Ishikawa (cell line): ENCODE measurements at regions not wholly inside any gene's neighbourhood (a gene's known extent, or its start where the extent isn't known, plus 50 kb on each side); places are given as distances from the start of the nearest gene placed in this dataset.

Source experiments
- CEBPB ChIP-seq: IDR thresholded peaks from 2 replicates; pipeline ENCODE4 v1.6.1; 2012
- CREB1 ChIP-seq: IDR thresholded peaks from 2 replicates; pipeline ENCODE4 v1.6.1; 2012; ENCODE audit warnings: low read depth
- EGR1 ChIP-seq: IDR thresholded peaks from 2 replicates; pipeline ENCODE4 v1.6.1; 2012
- EP300 ChIP-seq: IDR thresholded peaks from 2 replicates; pipeline ENCODE4 v1.6.1; 2012; ENCODE audit warnings: borderline replicate concordance
- FOXM1 ChIP-seq: IDR thresholded peaks from 2 replicates; pipeline ENCODE4 v1.6.1; 2012; ENCODE audit warnings: low read depth, borderline replicate concordance
- NFIC ChIP-seq: IDR thresholded peaks from 2 replicates; pipeline ENCODE4 v1.6.1; 2012
- RAD21 ChIP-seq: IDR thresholded peaks from 2 replicates; pipeline ENCODE4 v1.6.1; 2012; ENCODE audit warnings: low read depth
- REST ChIP-seq: IDR thresholded peaks from 2 replicates; pipeline ENCODE4 v1.6.1; 2012; ENCODE audit warnings: low read depth, mild to moderate bottlenecking
- TAF1 ChIP-seq: IDR thresholded peaks from 2 replicates; pipeline ENCODE4 v1.6.1; 2012; ENCODE audit warnings: low read depth, mild to moderate bottlenecking
- TCF12 ChIP-seq: IDR thresholded peaks from 2 replicates; pipeline ENCODE4 v1.6.1; 2012; ENCODE audit warnings: low read depth
- TEAD4 ChIP-seq: IDR thresholded peaks from 2 replicates; pipeline ENCODE4 v1.6.1; 2012
- YY1 ChIP-seq: IDR thresholded peaks from 2 replicates; pipeline ENCODE4 v1.6.1; 2012; ENCODE audit warnings: low read depth
- ZBTB7A ChIP-seq: IDR thresholded peaks from 2 replicates; pipeline ENCODE4 v1.6.1; 2012; ENCODE audit warnings: low read depth
- TF ChIP-seq, protein P1 (sequence below): IDR thresholded peaks from 2 replicates; pipeline ENCODE4 v1.6.1; 2012
- TF ChIP-seq, protein P2 (sequence below): IDR thresholded peaks from 2 replicates; pipeline ENCODE4 v1.6.1; 2012

GRCh38 chr6:3540253-3540820 lies 83.5 kb upstream of the SLC22A23 start:
- TF ChIP-seq, protein P1, sequence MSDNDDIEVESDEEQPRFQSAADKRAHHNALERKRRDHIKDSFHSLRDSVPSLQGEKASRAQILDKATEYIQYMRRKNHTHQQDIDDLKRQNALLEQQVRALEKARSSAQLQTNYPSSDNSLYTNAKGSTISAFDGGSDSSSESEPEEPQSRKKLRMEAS, result no peak
- TF ChIP-seq FOXM1, result no peak
- no peak for TF ChIP-seq TEAD4
- TF ChIP-seq EP300, result no peak
- no peak for TF ChIP-seq TAF1
- no peak for TF ChIP-seq CEBPB
- no peak for TF ChIP-seq CREB1
- no peak for TF ChIP-seq REST
- TF ChIP-seq EGR1, result no peak

GRCh38 chr6:3538536-3538935 lies 81.7 kb upstream of the SLC22A23 start:
- no peak for TF ChIP-seq ZBTB7A
- TF ChIP-seq NFIC, result no peak
- TF ChIP-seq CREB1, result no peak
- TF ChIP-seq FOXM1, result no peak
- no peak for TF ChIP-seq EP300
- TF ChIP-seq TEAD4, result no peak
- TF ChIP-seq YY1, result no peak
- TF ChIP-seq, protein P2, sequence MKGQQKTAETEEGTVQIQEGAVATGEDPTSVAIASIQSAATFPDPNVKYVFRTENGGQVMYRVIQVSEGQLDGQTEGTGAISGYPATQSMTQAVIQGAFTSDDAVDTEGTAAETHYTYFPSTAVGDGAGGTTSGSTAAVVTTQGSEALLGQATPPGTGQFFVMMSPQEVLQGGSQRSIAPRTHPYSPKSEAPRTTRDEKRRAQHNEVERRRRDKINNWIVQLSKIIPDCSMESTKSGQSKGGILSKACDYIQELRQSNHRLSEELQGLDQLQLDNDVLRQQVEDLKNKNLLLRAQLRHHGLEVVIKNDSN, result no peak
- no peak for TF ChIP-seq RAD21
- TF ChIP-seq EGR1, result no peak
- no peak for TF ChIP-seq TCF12

DNA sequence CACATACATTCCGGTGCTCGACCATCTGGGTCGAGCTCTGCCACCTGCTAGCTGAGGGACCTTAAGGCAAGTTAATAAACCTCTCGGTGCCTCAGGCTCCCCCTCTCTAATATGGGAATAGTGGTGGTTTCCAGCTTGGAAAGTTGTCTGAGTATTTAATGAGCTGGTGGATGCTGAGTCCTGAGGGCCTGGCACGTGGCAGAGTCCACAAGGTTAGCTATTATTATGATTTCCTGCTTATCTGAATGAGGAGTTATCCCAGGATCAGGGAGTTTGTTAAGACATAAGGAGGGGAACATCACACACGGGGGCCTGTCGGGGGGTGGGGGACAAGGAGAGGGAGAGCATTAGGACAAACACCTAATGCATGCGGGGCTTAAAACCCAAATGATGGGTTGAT lies 80.1 kb upstream of the SLC22A23 start:
- no peak for TF ChIP-seq NFIC

GRCh38 chr6:3535776-3536435 lies 79.1 kb upstream of the SLC22A23 start:
- TF ChIP-seq EGR1 (no peak), TAF1 (no peak), NFIC (no peak), EP300 (no peak), YY1 (no peak), ZBTB7A (no peak), REST (no peak), TCF12 (no peak), TEAD4 (no peak), CEBPB (no peak), FOXM1 (no peak), CREB1 (no peak), RAD21 (no peak)
- TF ChIP-seq, protein P2, result no peak
- TF ChIP-seq, protein P1, result no peak

DNA sequence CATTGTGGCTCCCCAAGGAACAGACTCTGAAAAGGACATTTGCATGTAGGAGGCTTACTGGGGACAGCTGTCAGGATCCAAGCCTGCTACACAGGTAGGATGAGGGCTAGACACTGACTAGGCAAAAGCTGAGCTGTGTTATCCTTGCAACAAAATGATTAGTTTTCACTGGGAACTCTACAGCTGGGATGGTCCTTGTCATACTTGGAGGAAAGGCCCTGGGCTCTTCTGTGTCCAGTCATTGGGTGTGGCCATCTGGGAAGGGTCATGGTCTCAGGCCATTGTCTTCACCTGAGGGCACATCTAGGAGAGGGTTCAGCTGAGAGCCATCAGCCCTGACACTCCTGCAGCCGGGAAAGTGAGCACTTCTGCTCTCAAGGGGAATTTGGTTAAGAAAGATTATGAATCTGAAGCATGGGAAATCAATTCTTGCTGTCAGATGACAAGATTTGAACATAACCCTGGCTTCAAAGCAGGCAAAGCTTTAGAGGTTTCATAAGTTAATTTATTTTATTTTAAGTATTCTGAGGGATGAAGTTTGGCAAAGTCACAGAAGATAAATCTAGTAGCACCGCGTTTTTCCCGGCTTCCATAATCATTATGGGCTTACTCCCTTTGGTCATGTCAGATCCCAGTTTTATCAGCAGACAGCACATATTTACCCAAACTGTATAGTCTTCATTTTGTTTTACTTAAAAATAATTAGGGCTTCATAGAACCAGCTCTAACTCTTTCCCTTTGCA lies 78.4 kb upstream of the SLC22A23 start:
- TF ChIP-seq, protein P1, result no peak
- TF ChIP-seq, protein P2, result no peak
- TF ChIP-seq NFIC, result no peak
- no peak for TF ChIP-seq EP300
- TF ChIP-seq TCF12, result no peak
- no peak for TF ChIP-seq CEBPB
- TF ChIP-seq FOXM1, result no peak
- no peak for TF ChIP-seq CREB1
- no peak for TF ChIP-seq REST
- no peak for TF ChIP-seq TAF1
- TF ChIP-seq RAD21, result no peak
- no peak for TF ChIP-seq EGR1
- TF ChIP-seq YY1, result no peak
- TF ChIP-seq ZBTB7A, result no peak
- TF ChIP-seq TEAD4, result no peak
